ENCODE measurements at regions not wholly inside any gene's neighbourhood (a gene's known extent, or its start where the extent isn't known, plus 50 kb on each side); places are given as distances from the start of the nearest gene placed in this dataset.

- no peak for DNase-seq (ENCODE audit: low spot score in 2 of 2)
These were observed 79.6 kb downstream of the NFKBIZ start for GRCh38 chr3:101928890-101929289.

GRCh38 chr3:101931081-101931480 is 81.8 kb downstream of the NFKBIZ start:
- TF ChIP-seq EP300 (IDR thresholded peaks at IDR 0.05) (no peak), POLR2A (IDR thresholded peaks at IDR 0.05) (no peak), CTCF (IDR thresholded peaks at IDR 0.05) (no peak), POLR2AphosphoS5 (IDR thresholded peaks at IDR 0.05) (no peak)
- Histone ChIP-seq H3K27me3 (no peaks in the 10 kb centered on the region), H3K4me3 (no peak overlapping the region), H3K9me3 (no peaks in the 10 kb centered on the region), H3K27ac (no peak overlapping the region), H3K4me1 (peaks cover 9% of the 10 kb centered on the region), H3K36me3 (no peaks in the 10 kb centered on the region)
- DNase-seq (ENCODE audit: low spot score in 2 of 2) = no peak
- WGBS = 61% methylated on average over 1 of the region's 1 CpG

More at GRCh38 chr3:101928890-101929289, 79.6 kb downstream of the NFKBIZ start:
- H3K27ac ChIP-seq = no peak overlapping the region
- peaks cover 9% of the 10 kb centered on the region for H3K4me1 ChIP-seq
- no peak for TF ChIP-seq EP300 (IDR thresholded peaks at IDR 0.05)
- TF ChIP-seq CTCF (IDR thresholded peaks at IDR 0.05) = no peak
- no peak for TF ChIP-seq POLR2A (IDR thresholded peaks at IDR 0.05)
- TF ChIP-seq POLR2AphosphoS5 (IDR thresholded peaks at IDR 0.05) = no peak
- 100% methylated on average over 1 of the region's 1 CpG for WGBS
- no peaks in the 10 kb centered on the region for H3K36me3 ChIP-seq
- no peak overlapping the region for H3K4me3 ChIP-seq
- no peaks in the 10 kb centered on the region for H3K27me3 ChIP-seq
- no peaks in the 10 kb centered on the region for H3K9me3 ChIP-seq

- no peaks in the 10 kb centered on the region for H3K36me3 ChIP-seq
- TF ChIP-seq POLR2AphosphoS5 (IDR thresholded peaks at IDR 0.05) (no peak), CTCF (IDR thresholded peaks at IDR 0.05) (no peak), EP300 (IDR thresholded peaks at IDR 0.05) (no peak), POLR2A (IDR thresholded peaks at IDR 0.05) (no peak)
- H3K4me1 ChIP-seq = no peaks in the 10 kb centered on the region
- no peak for DNase-seq (ENCODE audit: low spot score in 2 of 2)
- H3K9me3 ChIP-seq = no peaks in the 10 kb centered on the region
- no peak overlapping the region for H3K27ac ChIP-seq
- 83% methylated on average over 6 of the region's 6 CpGs for WGBS
- H3K27me3 ChIP-seq = no peaks in the 10 kb centered on the region
- H3K4me3 ChIP-seq = no peak overlapping the region
These were observed 83.2 kb downstream of the NFKBIZ start for GRCh38 chr3:101932326-101933068.

- H3K36me3 ChIP-seq = no peaks in the 10 kb centered on the region
- no peak for DNase-seq (ENCODE audit: low spot score in 2 of 2)
- TF ChIP-seq EP300 (IDR thresholded peaks at IDR 0.05) (no peak), POLR2A (IDR thresholded peaks at IDR 0.05) (no peak), CTCF (IDR thresholded peaks at IDR 0.05) (no peak), POLR2AphosphoS5 (IDR thresholded peaks at IDR 0.05) (no peak)
- no peak overlapping the region for H3K4me3 ChIP-seq
- H3K4me1 ChIP-seq = peaks cover 18% of the 10 kb centered on the region
- no peaks in the 10 kb centered on the region for H3K27me3 ChIP-seq
- WGBS = 88% methylated on average over 10 of the region's 10 CpGs
- no peak overlapping the region for H3K27ac ChIP-seq
- H3K9me3 ChIP-seq = no peaks in the 10 kb centered on the region
These were observed 87.4 kb downstream of the NFKBIZ start for GRCh38 chr3:101936419-101937356.
